ENCODE measurements at regions not wholly inside any gene's neighbourhood (a gene's known extent, or its start where the extent isn't known, plus 50 kb on each side); places are given as distances from the start of the nearest gene placed in this dataset.
A peak's percentile ranks its signal among the peaks of the same experiment; 100 is the strongest.
"Not testable (repeated sequence)": the region's sequence is repeated elsewhere in the genome, so short reads cannot be mapped to it uniquely, and the experiment has no call there.

- peak; percentile 31 for DNase-seq
Observed at GRCh38 chr12:19572920-19573558, 133.7 kb downstream of the AEBP2 start.

- no peak for DNase-seq
Observed at GRCh38 chr12:19573866-19574265, 134.6 kb downstream of the AEBP2 start.

- DNase-seq, result no peak
Observed at GRCh38 chr12:19574601-19575000, 135.3 kb downstream of the AEBP2 start.

- DNase-seq, result no peak
Observed at GRCh38 chr12:19575337-19576243, 136.3 kb downstream of the AEBP2 start.

- DNase-seq, result no peak
Observed at GRCh38 chr12:19576506-19577280, 137.4 kb downstream of the AEBP2 start.

- no peak for DNase-seq
Observed at GRCh38 chr12:19577281-19577530, 137.9 kb downstream of the AEBP2 start.

- no peak for DNase-seq
Observed at GRCh38 chr12:19584732-19585131, 145.4 kb downstream of the AEBP2 start.

- no peak for DNase-seq
Observed at GRCh38 chr12:19588951-19589350, 149.7 kb downstream of the AEBP2 start.

- no peak for DNase-seq
Observed at GRCh38 chr12:19591951-19592350, 152.7 kb downstream of the AEBP2 start.

- DNase-seq, result no peak
Observed at GRCh38 chr12:19596434-19597166, 157.3 kb downstream of the AEBP2 start.

- DNase-seq, result no peak
Observed at GRCh38 chr12:19597167-19598026, 158.1 kb downstream of the AEBP2 start.

GRCh38 chr12:19605720-19606119 is 166.4 kb downstream of the AEBP2 start:
- no peak for DNase-seq

GRCh38 chr12:19608039-19608438 is 168.7 kb downstream of the AEBP2 start:
- DNase-seq, result no peak

GRCh38 chr12:19613051-19613535 is 173.8 kb downstream of the AEBP2 start:
- DNase-seq, result no peak

- DNase-seq, result no peak
Observed at GRCh38 chr12:19614601-19615383, 175.5 kb downstream of the AEBP2 start.

GRCh38 chr12:19615384-19615725 is 176.1 kb downstream of the AEBP2 start:
- no peak for DNase-seq

GRCh38 chr12:19616781-19617180 is 177.5 kb downstream of the AEBP2 start:
- DNase-seq, result no peak

- DNase-seq, result no peak
Observed at GRCh38 chr12:19620222-19620621, 180.9 kb downstream of the AEBP2 start.

GRCh38 chr12:19623751-19624399 is 184.6 kb downstream of the AEBP2 start:
- no peak for DNase-seq

- no peak for DNase-seq
Observed at GRCh38 chr12:19624491-19624890, 185.2 kb downstream of the AEBP2 start.

GRCh38 chr12:19625551-19625950 is 186.3 kb downstream of the AEBP2 start:
- not testable (repeated sequence) for DNase-seq
